HG03342 (cell line): ENCODE measurements at regions not wholly inside any gene's neighbourhood (a gene's known extent, or its start where the extent isn't known, plus 50 kb on each side); places are given as distances from the start of the nearest gene placed in this dataset.
"Not testable (repeated sequence)": the region's sequence is repeated elsewhere in the genome, so short reads cannot be mapped to it uniquely, and the experiment has no call there.

Experiments
- ATAC-seq: cut with Tn5 transposase; IDR thresholded peaks from one replicate; pipeline ENCODE4 v1.9.1; 2021; ENCODE audit warnings: mild to moderate bottlenecking, moderate library complexity; ENCODE audit not compliant: unreplicated experiment

- ATAC-seq = no peak
These were observed 813.5 kb downstream of the MCTP2 start for GRCh38 chr15:95044745-95045417.

- no peak for ATAC-seq
These were observed 820.5 kb downstream of the MCTP2 start for GRCh38 chr15:95051861-95052260.

DNA sequence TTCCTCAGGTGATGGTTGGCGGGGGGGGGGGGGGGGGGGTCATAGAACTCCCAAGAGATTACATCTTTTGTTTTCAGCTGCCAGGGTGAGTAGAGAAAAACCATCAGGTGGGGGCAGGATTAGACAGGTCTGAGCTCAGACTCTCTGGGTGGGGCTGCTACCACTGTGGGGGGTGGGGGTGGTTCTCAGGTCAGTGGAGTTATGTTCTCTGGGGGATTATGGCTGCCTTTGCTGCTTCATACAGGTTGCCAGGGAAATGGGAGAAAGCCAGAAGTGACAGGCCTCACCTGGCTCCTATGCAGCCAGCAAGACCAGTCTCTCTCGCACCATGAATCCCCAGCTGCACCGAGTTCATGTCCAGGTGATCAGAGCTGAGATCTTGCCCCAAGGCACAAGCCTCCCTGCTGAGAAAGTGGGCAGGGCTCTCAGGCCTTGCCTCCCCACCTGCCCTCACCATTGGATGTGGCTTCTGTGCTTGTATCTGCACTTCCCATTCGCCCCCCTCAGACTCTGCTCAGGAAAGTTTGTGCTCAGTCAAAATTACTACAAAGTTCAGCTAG, 828.1 kb downstream of the MCTP2 start:
- no peak for ATAC-seq

GRCh38 chr15:95068701-95069521, 837.5 kb downstream of the MCTP2 start:
- no peak for ATAC-seq

- ATAC-seq = no peak
These were observed 844.7 kb downstream of the MCTP2 start for GRCh38 chr15:95075792-95076677.

DNA sequence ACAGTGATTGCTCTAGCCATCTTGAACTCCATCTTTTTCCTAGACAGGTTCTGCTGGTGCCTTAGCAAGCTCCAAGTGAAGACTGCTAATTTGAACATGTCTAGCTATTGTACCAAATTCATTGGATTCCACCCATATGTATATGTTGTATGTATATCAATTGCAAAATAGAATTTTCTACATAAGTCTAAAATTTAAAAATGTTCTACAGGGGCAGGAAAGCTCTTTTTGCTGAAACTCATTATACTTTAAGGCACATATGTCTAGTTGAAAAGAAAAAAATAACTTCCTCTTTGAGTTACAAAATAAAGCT, 845.3 kb downstream of the MCTP2 start:
- ATAC-seq = no peak

DNA sequence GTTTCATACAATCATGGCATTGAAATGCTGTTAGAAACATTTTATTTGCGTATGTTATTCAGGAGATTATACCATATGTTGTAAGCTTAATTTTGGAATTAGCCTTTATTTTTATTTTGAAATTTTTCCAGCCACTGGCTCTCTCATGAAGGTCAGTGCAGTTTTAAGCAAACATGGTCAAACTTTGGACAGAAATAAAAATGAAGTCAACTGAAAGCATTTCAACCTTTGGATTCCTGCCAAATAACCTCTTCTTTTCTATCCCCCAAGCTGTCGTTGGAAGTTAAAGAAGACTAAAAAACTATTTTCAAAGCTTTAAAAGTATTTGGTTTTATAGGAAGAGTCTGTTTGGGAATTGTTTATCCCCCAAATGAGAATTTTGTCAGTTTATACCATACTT, 846.6 kb downstream of the MCTP2 start:
- no peak for ATAC-seq

- ATAC-seq = not testable (repeated sequence)
These were observed 848.9 kb downstream of the MCTP2 start for GRCh38 chr15:95080228-95080627.

GRCh38 chr15:95085056-95085455, 853.7 kb downstream of the MCTP2 start:
- ATAC-seq = no peak

DNA sequence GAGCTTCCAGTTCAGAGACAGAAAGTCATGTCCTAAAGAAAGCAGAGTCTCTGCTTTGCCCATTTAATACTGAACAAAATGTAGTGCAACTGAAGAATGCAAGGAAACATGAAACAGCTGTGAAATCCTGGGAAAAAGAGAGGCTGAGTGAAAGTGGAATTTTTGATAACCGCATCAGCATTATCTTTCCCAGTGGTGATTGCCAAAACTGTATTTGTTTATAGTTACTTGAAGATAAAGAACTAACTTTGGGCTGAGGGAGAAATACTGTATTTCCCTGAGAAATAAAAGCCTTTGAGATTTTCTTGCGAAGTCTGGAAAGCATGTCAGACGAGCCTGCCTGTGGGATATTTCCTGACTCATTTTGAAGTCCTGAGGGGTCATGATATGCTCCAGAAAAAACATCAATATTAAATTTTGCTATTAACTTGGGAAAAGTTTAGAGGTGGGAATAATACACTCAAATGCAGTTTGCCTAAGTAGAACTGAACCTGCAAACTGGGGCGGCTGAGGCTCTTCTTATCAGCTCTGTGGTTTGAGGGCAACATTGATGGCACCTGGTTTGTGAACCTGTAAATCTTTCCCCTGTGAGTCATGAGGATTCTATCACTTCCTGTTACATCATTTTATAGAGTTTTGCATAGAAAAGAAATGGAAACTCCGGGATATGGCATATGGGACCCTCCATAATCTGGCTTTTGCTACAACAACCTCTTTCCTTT, 855.3 kb downstream of the MCTP2 start:
- no peak for ATAC-seq

- ATAC-seq = no peak
These were observed 855.9 kb downstream of the MCTP2 start for GRCh38 chr15:95087253-95087609.

GRCh38 chr15:95091444-95091843, 860.1 kb downstream of the MCTP2 start:
- no peak for ATAC-seq

DNA sequence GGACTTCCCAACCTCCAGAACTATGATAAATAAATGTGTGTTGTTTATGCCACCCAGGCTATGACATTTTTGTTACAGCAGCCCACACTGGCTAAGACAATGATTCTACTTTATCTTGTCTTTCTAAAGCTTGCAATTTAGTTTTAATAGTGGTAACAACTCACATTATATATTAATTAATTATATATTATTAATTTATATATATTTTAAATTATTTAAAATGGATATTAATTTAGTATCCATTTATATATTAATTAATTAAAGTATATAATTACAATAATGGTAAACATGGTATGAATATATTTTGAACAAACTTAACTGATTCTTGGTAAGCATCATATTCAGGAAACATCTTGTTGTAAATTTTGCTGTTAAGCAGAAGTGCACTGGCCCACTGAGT, 863.9 kb downstream of the MCTP2 start:
- no peak for ATAC-seq

DNA sequence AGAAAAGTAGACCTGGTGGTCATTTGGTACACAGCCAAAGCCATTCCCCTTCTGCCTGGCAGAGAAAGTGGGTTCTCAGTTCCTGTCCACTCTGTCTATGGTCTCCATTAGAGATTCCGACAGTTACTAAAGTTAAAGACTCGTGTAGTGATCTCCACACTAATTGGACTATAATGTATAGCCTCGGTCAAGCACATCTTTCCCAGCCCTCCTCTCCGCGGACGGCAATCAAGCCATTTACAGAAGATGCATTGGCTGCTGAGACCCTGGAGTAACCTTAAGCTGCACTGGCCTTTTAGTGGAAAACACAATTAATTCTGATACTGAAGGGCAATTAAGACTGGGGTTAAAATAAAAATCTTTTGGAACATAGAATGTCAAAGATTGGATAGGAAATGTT, 865.3 kb downstream of the MCTP2 start:
- ATAC-seq = no peak

GRCh38 chr15:95097361-95097760, 866.0 kb downstream of the MCTP2 start:
- no peak for ATAC-seq

DNA sequence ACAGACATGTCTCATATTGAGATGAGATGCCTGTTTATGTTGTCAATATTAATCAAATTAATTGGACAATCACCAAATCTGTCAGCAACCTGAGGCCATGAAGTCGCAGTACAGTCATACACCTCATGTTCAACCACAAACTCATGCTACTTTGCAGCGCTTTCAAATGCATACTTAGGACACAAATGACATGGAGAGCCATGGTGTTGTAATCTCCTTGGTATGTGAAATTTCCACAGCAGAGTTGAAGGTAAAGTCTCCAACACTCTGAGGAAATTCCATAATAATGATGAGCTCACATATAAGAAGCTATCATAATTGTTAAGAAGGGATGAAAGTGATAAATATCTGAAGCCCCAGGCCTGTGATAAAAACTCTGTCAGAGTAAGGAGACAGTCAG, 873.9 kb downstream of the MCTP2 start:
- no peak for ATAC-seq

- no peak for ATAC-seq
These were observed 875.4 kb downstream of the MCTP2 start for GRCh38 chr15:95106801-95107200.

DNA sequence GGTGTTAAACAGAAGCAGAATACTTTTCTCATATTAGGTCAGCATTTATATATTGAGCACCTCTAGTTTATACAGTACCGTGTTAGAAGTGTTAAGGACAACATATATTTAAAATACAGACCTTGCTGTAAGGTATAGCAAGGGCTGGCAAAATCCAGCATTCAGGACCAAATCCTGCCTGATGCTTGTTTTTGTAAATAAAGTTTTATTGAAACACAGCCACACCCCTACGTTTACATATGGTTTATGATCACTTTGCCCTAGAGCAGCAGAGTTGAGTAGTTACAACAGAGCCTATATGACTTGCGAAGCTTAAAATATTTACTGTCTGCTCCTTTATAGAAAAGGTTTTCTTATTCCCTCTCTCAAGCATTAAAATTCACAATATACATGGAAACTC, 877.3 kb downstream of the MCTP2 start:
- no peak for ATAC-seq

DNA sequence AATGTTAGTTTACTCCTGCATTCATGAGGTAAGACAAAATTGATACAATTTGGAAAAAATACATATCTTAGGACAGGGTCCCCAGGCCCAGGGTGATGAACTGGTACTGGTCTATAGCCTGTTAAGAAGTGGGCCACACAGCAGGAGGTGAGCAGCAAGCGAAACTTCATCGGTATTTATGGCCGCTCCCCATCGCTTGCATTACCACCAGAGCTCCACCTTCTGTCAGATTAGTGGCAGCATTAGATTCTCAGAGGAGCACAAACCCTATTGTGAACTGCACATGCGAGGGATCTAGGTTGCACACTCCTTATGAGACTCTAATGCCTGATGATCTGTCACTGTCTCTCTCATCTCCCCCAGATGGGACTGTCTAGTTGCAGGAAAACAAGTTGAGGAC, 880.6 kb downstream of the MCTP2 start:
- no peak for ATAC-seq

DNA sequence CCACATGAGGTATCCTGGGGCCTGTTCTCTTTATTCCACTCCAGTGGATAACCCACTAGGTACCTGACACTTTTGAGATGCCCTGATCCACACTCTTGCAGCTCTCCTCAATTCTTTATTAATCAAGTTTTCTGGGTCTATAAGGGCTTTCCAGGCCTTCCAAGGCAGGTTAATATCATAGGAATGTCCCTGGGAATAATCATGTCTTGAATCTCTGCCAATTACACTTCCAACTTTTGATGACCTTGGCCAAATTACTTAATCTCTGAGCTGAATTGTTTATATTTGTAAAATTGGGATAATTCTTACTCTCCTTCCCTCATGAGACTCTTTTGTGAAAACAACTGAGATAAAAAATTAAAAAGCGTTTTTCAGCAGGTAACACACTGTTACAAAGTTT, 881.7 kb downstream of the MCTP2 start:
- no peak for ATAC-seq
